ENCODE measurements at regions not wholly inside any gene's neighbourhood (a gene's known extent, or its start where the extent isn't known, plus 50 kb on each side); places are given as distances from the start of the nearest gene placed in this dataset.

- TF ChIP-seq CTCF (IDR thresholded peaks at IDR 0.05; ENCODE audit: insufficient read depth, low read depth, low read length): no peak
- H3K4me3 ChIP-seq (ENCODE audit: low read depth, low read length): no peak overlapping the region
- no peak for DNase-seq (ENCODE audit: low read depth)
These were observed 1011.9 kb downstream of the CDH8 start for GRCh38 chr16:61024180-61024900.

- H3K4me3 ChIP-seq (ENCODE audit: low read depth, low read length): no peak overlapping the region
- no peak for TF ChIP-seq CTCF (IDR thresholded peaks at IDR 0.05; ENCODE audit: insufficient read depth, low read depth, low read length)
- DNase-seq (ENCODE audit: low read depth): no peak
These were observed 1021.4 kb downstream of the CDH8 start for GRCh38 chr16:61014869-61015268.

- DNase-seq (ENCODE audit: low read depth): no peak
- no peak for TF ChIP-seq CTCF (IDR thresholded peaks at IDR 0.05; ENCODE audit: insufficient read depth, low read depth, low read length)
- H3K4me3 ChIP-seq (ENCODE audit: low read depth, low read length): no peak overlapping the region
These were observed 1028.5 kb downstream of the CDH8 start for GRCh38 chr16:61007694-61008093.

GRCh38 chr16:61005952-61006351 is 1030.3 kb downstream of the CDH8 start:
- TF ChIP-seq CTCF (IDR thresholded peaks at IDR 0.05; ENCODE audit: insufficient read depth, low read depth, low read length): no peak
- no peak for DNase-seq (ENCODE audit: low read depth)
- no peak overlapping the region for H3K4me3 ChIP-seq (ENCODE audit: low read depth, low read length)

GRCh38 chr16:61002479-61003204 is 1033.6 kb downstream of the CDH8 start:
- DNase-seq (ENCODE audit: low read depth): no peak
- H3K4me3 ChIP-seq (ENCODE audit: low read depth, low read length): no peak overlapping the region

GRCh38 chr16:60991886-60992285 is 1044.4 kb downstream of the CDH8 start:
- H3K4me3 ChIP-seq (ENCODE audit: low read depth, low read length): no peak overlapping the region
- no peak for TF ChIP-seq CTCF (IDR thresholded peaks at IDR 0.05; ENCODE audit: insufficient read depth, low read depth, low read length)
- DNase-seq (ENCODE audit: low read depth): no peak

More at GRCh38 chr16:61002479-61003204, 1033.6 kb downstream of the CDH8 start:
- TF ChIP-seq CTCF (IDR thresholded peaks at IDR 0.05; ENCODE audit: insufficient read depth, low read depth, low read length): no peak

Measured in fibroblast of villous mesenchyme (primary cell).